ENCODE measurements at regions not wholly inside any gene's neighbourhood (a gene's known extent, or its start where the extent isn't known, plus 50 kb on each side); places are given as distances from the start of the nearest gene placed in this dataset.

- H2AFZ ChIP-seq (ENCODE audit: low read length): no peak overlapping the region
Observed at GRCh38 chr14:40806471-40806870, 800.2 kb upstream of the LRFN5 start.

More at GRCh38 chr14:40806471-40806870, 800.2 kb upstream of the LRFN5 start:
- Mint-ChIP-seq H3K36me3 (ENCODE audit: insufficient read depth in 1 of 3, low read depth in 3 of 3) (peaks cover 3 to 13% (median 4%) of the 10 kb centered on the region in 3 experiments; a peak in 5 of 7 replicates), H3K4me1 (no peaks in the 10 kb centered on the region), H3K27ac (no peak overlapping the region), H3K4me3 (no peak overlapping the region), H3K27me3 (ENCODE audit: low read depth) (no peaks in the 10 kb centered on the region), H3K9me3 (peaks cover 5% of the 10 kb centered on the region in 2 experiments; a peak in 3 of 5 replicates)
- no peaks in the 10 kb centered on the region for H3K79me2 ChIP-seq (ENCODE audit: insufficient read depth, low read length)
- H3K23me2 ChIP-seq (ENCODE audit: insufficient read length, low read depth, low read length, poor library complexity, severe bottlenecking): no peaks in the 10 kb centered on the region
- H4K5ac ChIP-seq (ENCODE audit: insufficient read length, low read depth, low read length): no peak overlapping the region
- H2BK120ac ChIP-seq (ENCODE audit: low read depth, low read length, poor library complexity, severe bottlenecking): no peak overlapping the region
- no peak overlapping the region for H3K14ac ChIP-seq (ENCODE audit: insufficient read depth, low read length)
- no peak overlapping the region for H2BK5ac ChIP-seq (ENCODE audit: insufficient read length, low read length)
- no peak for DNase-seq
- H3K4ac ChIP-seq (ENCODE audit: low read depth, low read length): no peak overlapping the region
- H4K91ac ChIP-seq (ENCODE audit: insufficient read length, low read depth, low read length): no peak overlapping the region
- H4K8ac ChIP-seq (replicated peaks; ENCODE audit: insufficient read length, low read depth, low read length): no peak overlapping the region
- no peak overlapping the region for H3T11ph ChIP-seq (ENCODE audit: low read length)
- H3K56ac ChIP-seq (ENCODE audit: insufficient read length, low read depth, low read length): no peak overlapping the region
- no peaks in the 10 kb centered on the region for H4K20me1 ChIP-seq (ENCODE audit: control insufficient read depth, insufficient read depth, insufficient read length)
- H2AK5ac ChIP-seq (ENCODE audit: insufficient read length, low read length): no peak overlapping the region
- no peak overlapping the region for H2BK12ac ChIP-seq (ENCODE audit: insufficient read length, low read depth, low read length)
- H2BK15ac ChIP-seq (ENCODE audit: low read depth, low read length): no peak overlapping the region
- H3K27me3 ChIP-seq (ENCODE audit: insufficient read depth, low read length): no peaks in the 10 kb centered on the region
- no peaks in the 10 kb centered on the region for H3K4me1 ChIP-seq (ENCODE audit: insufficient read depth, low read length)
- no peak overlapping the region for H3K23ac ChIP-seq (ENCODE audit: insufficient read length, low read depth, low read length)
- H2BK20ac ChIP-seq (ENCODE audit: low read depth, low read length, poor library complexity, severe bottlenecking): no peak overlapping the region
- no peak overlapping the region for H3K9ac ChIP-seq (ENCODE audit: extremely low read depth, insufficient read length, low read length)
- no peak for TF ChIP-seq CTCF (conservative IDR thresholded peaks at IDR 0.05)
- no peaks in the 10 kb centered on the region for H3K79me1 ChIP-seq (ENCODE audit: insufficient read depth, low read depth, low read length, poor library complexity, severe bottlenecking)
- no peaks in the 10 kb centered on the region for H3K9me3 ChIP-seq (ENCODE audit: control insufficient read depth, low read depth, low read length)
- H3K27ac ChIP-seq (ENCODE audit: insufficient read length, low read depth, low read length): no peak overlapping the region
- H3K4me2 ChIP-seq (ENCODE audit: insufficient read depth, insufficient read length, low read length): no peak overlapping the region
- H3K18ac ChIP-seq (ENCODE audit: insufficient read length, low read depth, low read length): no peak overlapping the region
